CD4-positive, alpha-beta memory T cell (primary cell): ENCODE measurements at regions not wholly inside any gene's neighbourhood (a gene's known extent, or its start where the extent isn't known, plus 50 kb on each side); places are given as distances from the start of the nearest gene placed in this dataset.

Experiments
- CTCF ChIA-PET: fragments of 350-600 bp; sonication (Branson Sonifier 250); formaldehyde crosslinking; loops from one replicate; lab custom pipeline; 2021; ENCODE audit warnings: inconsistent platforms; ENCODE audit not compliant: partially characterized antibody; lab: Charles Lee
- POLR2A ChIA-PET: fragments of 350-600 bp; sonication (Branson Sonifier 250); formaldehyde crosslinking; loops from one replicate; lab custom pipeline; 2021; ENCODE audit not compliant: partially characterized antibody; lab: Charles Lee
- DNase-seq, 5 donors: peaks; one replicate each; pipeline versions ENCODE4 v3.0.0 to v3.0.0-alpha.2; 2020 to 2022; ENCODE audit warnings: mixed read lengths in 1 of 5
- H3K27ac ChIP-seq: one replicate; pipeline ENCODE4 v1.7.0; 2013; ENCODE audit warnings: low read depth, low read length
- H3K27me3 ChIP-seq: 2 replicates; pipeline ENCODE4 v1.7.0; 2013; ENCODE audit warnings: mild to moderate bottlenecking, low read length, moderate library complexity; ENCODE audit not compliant: insufficient read depth
- H3K36me3 ChIP-seq: 2 replicates; pipeline ENCODE4 v1.7.0; 2013; ENCODE audit warnings: mild to moderate bottlenecking, low read length, moderate library complexity; ENCODE audit not compliant: insufficient read depth
- H3K4me1 ChIP-seq: 2 replicates; pipeline ENCODE4 v1.7.0; 2013; ENCODE audit warnings: mild to moderate bottlenecking, low read length, moderate library complexity; ENCODE audit not compliant: insufficient read depth
- H3K4me3 ChIP-seq, 2 donors: one replicate each; pipeline ENCODE4 v1.7.0; 2013; ENCODE audit warnings: low read length in 2 of 2, mild to moderate bottlenecking in 1 of 2
- H3K9me3 ChIP-seq, 2 donors: one replicate each; pipeline ENCODE4 v1.7.0; 2013; ENCODE audit warnings: low read length in 2 of 2, control low read depth in 1 of 2; ENCODE audit not compliant: control insufficient read depth in 1 of 2
- H3K27ac Mint-ChIP-seq, 7 donors: one replicate each; pipeline ENCODE4 v1.8.0; 2020 to 2021; ENCODE audit warnings: mixed read lengths in 7 of 7, mild to moderate bottlenecking in 6 of 7, inconsistent platforms in 3 of 7, moderate library complexity in 3 of 7
- H3K27me3 Mint-ChIP-seq, 2 donors: one replicate each; pipeline ENCODE4 v1.8.0; 2020 to 2021; ENCODE audit warnings: mixed read lengths in 2 of 2
- H3K36me3 Mint-ChIP-seq, 2 donors: one replicate each; pipeline ENCODE4 v1.8.0; 2020 to 2021; ENCODE audit warnings: mixed read lengths in 2 of 2, inconsistent platforms in 1 of 2, mild to moderate bottlenecking in 1 of 2
- H3K4me1 Mint-ChIP-seq, 4 donors: one replicate each; pipeline ENCODE4 v1.8.0; 2020 to 2021; ENCODE audit warnings: mixed read lengths in 4 of 4, mild to moderate bottlenecking in 1 of 4
- H3K4me3 Mint-ChIP-seq, 8 donors: one replicate each; pipeline ENCODE4 v1.8.0; 2020 to 2021; ENCODE audit warnings: mixed read lengths in 8 of 8, mild to moderate bottlenecking in 7 of 8, moderate library complexity in 6 of 8, inconsistent platforms in 3 of 8
- H3K9me3 Mint-ChIP-seq, 8 donors: one replicate each; pipeline ENCODE4 v1.8.0; 2020 to 2021; ENCODE audit warnings: mixed read lengths in 8 of 8, mild to moderate bottlenecking in 5 of 8, inconsistent platforms in 3 of 8, moderate library complexity in 1 of 8
- intact Hi-C: fragments of 100-400 bp; cut with micrococcal nuclease; formaldehyde crosslinking; loops from one replicate; pipeline ENCODE4 v1.15.1; 2023

- Histone ChIP-seq H3K36me3 (no peaks in the 10 kb centered on the region), H3K4me1 (no peaks in the 10 kb centered on the region), H3K27ac (no peak overlapping the region), H3K9me3 (no peaks in the 10 kb centered on the region), H3K27me3 (no peaks in the 10 kb centered on the region), H3K4me3 (no peak overlapping the region)
- ChIA-PET CTCF (no interaction called here), POLR2A (no interaction called here)
- intact Hi-C loops, result no loop called here
- Mint-ChIP-seq H3K27ac (no peak overlapping the region), H3K9me3 (peaks cover 0 to 2% (median 0%) of the 10 kb centered on the region in 8 donors), H3K4me3 (no peak overlapping the region), H3K4me1 (no peaks in the 10 kb centered on the region), H3K27me3 (no peaks in the 10 kb centered on the region), H3K36me3 (no peaks in the 10 kb centered on the region)
- DNase-seq, result no peak
Observed at GRCh38 chr6:84408028-84408427, 180.6 kb upstream of the CEP162 start.

- no peaks in the 10 kb centered on the region for H3K4me1 ChIP-seq
- Mint-ChIP-seq H3K27me3 (no peaks in the 10 kb centered on the region), H3K9me3 (peaks cover 0 to 2% (median 0%) of the 10 kb centered on the region in 8 donors), H3K27ac (no peak overlapping the region), H3K4me3 (no peak overlapping the region), H3K4me1 (no peaks in the 10 kb centered on the region), H3K36me3 (no peaks in the 10 kb centered on the region)
- intact Hi-C loops, result no loop called here
- no peak for DNase-seq
- H3K27ac ChIP-seq, result no peak overlapping the region
- ChIA-PET POLR2A (no interaction called here), CTCF (interaction anchor here (0.7 kb wide), 1 partner anchor 621 kb away, joined by 3 read pairs; no protein-coding TSS in a partner anchor)
- H3K27me3 ChIP-seq, result no peaks in the 10 kb centered on the region
- H3K4me3 ChIP-seq, result no peak overlapping the region
- no peaks in the 10 kb centered on the region for H3K9me3 ChIP-seq
- H3K36me3 ChIP-seq, result no peaks in the 10 kb centered on the region
Observed at GRCh38 chr6:84403545-84403944, 176.1 kb upstream of the CEP162 start.

GRCh38 chr6:84399003-84399402 is 171.6 kb upstream of the CEP162 start:
- Histone ChIP-seq H3K9me3 (no peaks in the 10 kb centered on the region), H3K36me3 (no peaks in the 10 kb centered on the region), H3K27me3 (no peaks in the 10 kb centered on the region), H3K27ac (no peak overlapping the region), H3K4me3 (no peak overlapping the region), H3K4me1 (no peaks in the 10 kb centered on the region)
- Mint-ChIP-seq H3K27me3 (no peaks in the 10 kb centered on the region), H3K4me1 (no peaks in the 10 kb centered on the region), H3K9me3 (peaks cover 0 to 4% (median 0%) of the 10 kb centered on the region in 8 donors), H3K4me3 (no peak overlapping the region), H3K27ac (no peak overlapping the region), H3K36me3 (no peaks in the 10 kb centered on the region)
- ChIA-PET CTCF (no interaction called here), POLR2A (no interaction called here)
- intact Hi-C loops, result no loop called here
- no peak for DNase-seq

GRCh38 chr6:84392261-84392660 is 164.8 kb upstream of the CEP162 start:
- ChIA-PET POLR2A (no interaction called here), CTCF (no interaction called here)
- Mint-ChIP-seq H3K9me3 (peaks cover 0 to 11% (median 2%) of the 10 kb centered on the region in 8 donors), H3K27me3 (no peaks in the 10 kb centered on the region), H3K36me3 (no peaks in the 10 kb centered on the region), H3K4me1 (no peaks in the 10 kb centered on the region), H3K27ac (no peak overlapping the region), H3K4me3 (no peak overlapping the region)
- Histone ChIP-seq H3K4me3 (no peak overlapping the region), H3K4me1 (no peaks in the 10 kb centered on the region), H3K9me3 (no peaks in the 10 kb centered on the region), H3K27me3 (no peaks in the 10 kb centered on the region), H3K27ac (no peak overlapping the region), H3K36me3 (no peaks in the 10 kb centered on the region)
- no peak for DNase-seq
- intact Hi-C loops, result no loop called here

- H3K27ac ChIP-seq, result no peak overlapping the region
- Mint-ChIP-seq H3K4me1 (no peaks in the 10 kb centered on the region), H3K36me3 (no peaks in the 10 kb centered on the region), H3K27ac (no peak overlapping the region), H3K4me3 (no peak overlapping the region), H3K9me3 (peaks cover 0 to 18% (median 3%) of the 10 kb centered on the region in 8 donors), H3K27me3 (no peaks in the 10 kb centered on the region)
- H3K9me3 ChIP-seq, result no peaks in the 10 kb centered on the region
- DNase-seq, result no peak
- H3K27me3 ChIP-seq, result no peaks in the 10 kb centered on the region
- no peaks in the 10 kb centered on the region for H3K4me1 ChIP-seq
- ChIA-PET CTCF (no interaction called here), POLR2A (no interaction called here)
- no peak overlapping the region for H3K4me3 ChIP-seq
- intact Hi-C loops, result no loop called here
- H3K36me3 ChIP-seq, result no peaks in the 10 kb centered on the region
Observed at GRCh38 chr6:84390851-84391250, 163.4 kb upstream of the CEP162 start.

- Mint-ChIP-seq H3K27me3 (no peaks in the 10 kb centered on the region), H3K4me1 (no peaks in the 10 kb centered on the region), H3K27ac (no peak overlapping the region), H3K9me3 (peaks cover 0 to 22% (median 4%) of the 10 kb centered on the region in 8 donors), H3K4me3 (no peak overlapping the region), H3K36me3 (no peaks in the 10 kb centered on the region)
- POLR2A ChIA-PET, result no interaction called here
- no peak overlapping the region for H3K4me3 ChIP-seq
- H3K27ac ChIP-seq, result no peak overlapping the region
- CTCF ChIA-PET, result no interaction called here
- no peak for DNase-seq
- H3K27me3 ChIP-seq, result no peaks in the 10 kb centered on the region
- intact Hi-C loops, result no loop called here
- H3K4me1 ChIP-seq, result no peaks in the 10 kb centered on the region
- no peaks in the 10 kb centered on the region for H3K36me3 ChIP-seq
- H3K9me3 ChIP-seq, result no peaks in the 10 kb centered on the region
Observed at GRCh38 chr6:84390334-84390733, 162.9 kb upstream of the CEP162 start.

GRCh38 chr6:84379142-84379541 is 151.7 kb upstream of the CEP162 start:
- Mint-ChIP-seq H3K36me3 (no peaks in the 10 kb centered on the region), H3K27me3 (no peaks in the 10 kb centered on the region), H3K9me3 (peaks cover 0 to 10% (median 3%) of the 10 kb centered on the region in 8 donors), H3K4me3 (no peak overlapping the region), H3K4me1 (no peaks in the 10 kb centered on the region), H3K27ac (no peak overlapping the region)
- intact Hi-C loops, result no loop called here
- Histone ChIP-seq H3K27ac (no peak overlapping the region), H3K27me3 (no peaks in the 10 kb centered on the region), H3K4me1 (no peaks in the 10 kb centered on the region), H3K36me3 (no peaks in the 10 kb centered on the region), H3K9me3 (no peaks in the 10 kb centered on the region), H3K4me3 (no peak overlapping the region)
- ChIA-PET POLR2A (no interaction called here), CTCF (no interaction called here)
- no peak for DNase-seq

- Mint-ChIP-seq H3K36me3 (no peaks in the 10 kb centered on the region), H3K4me1 (no peaks in the 10 kb centered on the region), H3K9me3 (peaks cover 0 to 12% (median 5%) of the 10 kb centered on the region in 8 donors), H3K27ac (no peak overlapping the region), H3K27me3 (no peaks in the 10 kb centered on the region), H3K4me3 (no peak overlapping the region)
- no peaks in the 10 kb centered on the region for H3K27me3 ChIP-seq
- DNase-seq, result no peak
- no peak overlapping the region for H3K27ac ChIP-seq
- CTCF ChIA-PET, result no interaction called here
- H3K4me3 ChIP-seq, result no peak overlapping the region
- POLR2A ChIA-PET, result no interaction called here
- H3K36me3 ChIP-seq, result no peaks in the 10 kb centered on the region
- no peaks in the 10 kb centered on the region for H3K9me3 ChIP-seq
- intact Hi-C loops, result no loop called here
- H3K4me1 ChIP-seq, result no peaks in the 10 kb centered on the region
Observed at GRCh38 chr6:84372290-84372689, 144.8 kb upstream of the CEP162 start.
